HG03565 (cell line): ENCODE measurements at regions not wholly inside any gene's neighbourhood (a gene's known extent, or its start where the extent isn't known, plus 50 kb on each side); places are given as distances from the start of the nearest gene placed in this dataset.
"Not testable (repeated sequence)": the region's sequence is repeated elsewhere in the genome, so short reads cannot be mapped to it uniquely, and the experiment has no call there.

Experiments used
- ATAC-seq: cut with Tn5 transposase; IDR thresholded peaks from one replicate; pipeline ENCODE4 v1.9.1; 2021; ENCODE audit warnings: mild to moderate bottlenecking, moderate library complexity; ENCODE audit not compliant: unreplicated experiment

DNA sequence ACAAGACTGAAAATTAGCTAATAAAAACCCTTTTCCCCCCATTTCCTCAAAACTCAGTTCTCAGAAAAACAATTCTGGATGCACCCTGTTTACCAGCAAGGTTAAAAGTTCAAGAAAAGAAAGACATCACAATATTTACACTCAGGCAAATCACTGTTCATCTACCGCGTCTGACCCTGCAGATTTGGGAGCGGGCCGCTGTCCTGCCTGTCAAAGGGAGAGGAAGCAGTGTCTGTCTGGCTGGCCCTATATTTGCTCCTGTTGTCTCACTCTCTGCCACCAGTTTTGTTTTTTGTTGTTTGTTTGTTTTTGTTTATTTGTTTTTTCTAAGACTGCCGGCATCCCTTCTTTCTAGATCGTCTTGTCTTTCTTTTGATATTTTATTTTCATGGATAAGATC lies 299.4 kb downstream of the BCL2L11 start:
- ATAC-seq, result not testable (repeated sequence)

DNA sequence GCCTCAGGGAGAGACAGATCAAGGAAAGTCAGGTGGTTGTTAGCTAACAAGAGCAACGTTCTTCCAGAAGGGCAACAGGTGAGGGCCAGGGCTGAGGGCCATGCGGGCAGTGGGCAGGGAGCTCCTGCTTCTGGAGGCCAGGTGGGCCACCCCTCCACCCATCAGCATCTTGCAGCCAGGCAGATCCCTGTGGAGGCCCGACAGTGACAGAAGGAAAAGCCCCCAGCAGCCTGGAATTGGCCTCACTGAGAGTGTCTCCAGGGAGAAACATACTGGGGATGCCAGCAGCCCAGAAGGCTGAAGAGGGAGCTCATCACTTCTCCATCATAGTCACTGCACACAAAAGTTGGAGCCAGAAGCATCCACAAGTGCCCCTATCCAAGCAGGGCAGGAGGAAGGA lies 300.1 kb downstream of the BCL2L11 start:
- not testable (repeated sequence) for ATAC-seq

DNA sequence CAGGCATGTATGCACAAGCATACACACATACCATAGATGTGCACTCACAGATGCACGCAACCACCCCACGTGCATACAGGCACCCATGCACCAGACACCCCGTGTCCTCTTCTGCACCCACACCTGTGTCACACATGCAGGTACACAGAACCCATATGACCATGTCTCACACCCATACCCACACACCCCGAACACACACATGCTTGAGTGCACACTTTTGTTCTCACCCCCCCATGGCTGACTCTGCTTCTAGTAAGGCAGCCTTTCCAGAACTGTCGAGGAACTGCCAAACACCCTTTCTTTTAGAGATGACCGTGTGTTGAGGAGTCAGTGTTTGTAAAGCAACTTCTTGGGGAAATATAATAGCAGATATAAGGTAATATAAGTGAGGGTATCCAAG lies 301.2 kb downstream of the BCL2L11 start:
- ATAC-seq, result not testable (repeated sequence)

DNA sequence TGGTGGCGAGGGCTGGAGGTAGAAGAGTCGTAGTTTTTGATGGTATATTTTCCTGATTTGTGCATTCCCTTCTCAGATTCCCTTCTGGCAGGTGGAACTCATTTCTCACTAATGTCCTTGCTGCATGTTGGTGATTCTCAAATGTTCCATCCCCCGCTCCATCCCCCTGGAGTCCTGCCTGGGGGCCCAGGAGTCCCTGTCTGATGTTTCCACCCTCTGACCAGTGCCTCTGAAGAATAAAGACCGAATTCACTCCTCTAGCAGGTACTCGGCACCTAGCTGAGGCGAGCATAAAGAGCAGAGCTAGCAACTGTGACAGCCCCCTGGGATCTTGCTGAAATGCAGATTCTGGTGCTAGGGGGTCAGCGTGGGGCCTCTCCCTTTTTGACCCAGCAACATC lies 301.8 kb downstream of the BCL2L11 start:
- not testable (repeated sequence) for ATAC-seq

DNA sequence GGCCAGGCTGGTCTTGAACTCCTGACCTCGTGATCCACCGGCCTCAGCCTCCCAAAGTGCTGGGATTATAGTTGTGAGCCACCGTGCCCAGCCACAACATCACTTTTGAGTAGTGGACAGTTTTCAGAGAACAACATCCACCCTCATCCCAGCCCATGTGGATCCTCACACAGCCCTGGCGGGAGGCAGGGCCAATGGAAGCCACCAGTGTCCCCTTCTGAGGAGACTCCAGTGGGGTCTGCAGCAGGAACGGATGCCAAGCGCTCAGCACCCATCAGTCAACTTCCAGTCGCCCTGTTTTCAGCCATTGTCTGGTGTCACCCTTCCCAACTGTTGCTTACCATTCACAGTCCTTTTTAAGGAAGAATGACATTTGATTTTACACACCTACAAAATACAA lies 302.5 kb downstream of the BCL2L11 start:
- ATAC-seq, result not testable (repeated sequence)

DNA sequence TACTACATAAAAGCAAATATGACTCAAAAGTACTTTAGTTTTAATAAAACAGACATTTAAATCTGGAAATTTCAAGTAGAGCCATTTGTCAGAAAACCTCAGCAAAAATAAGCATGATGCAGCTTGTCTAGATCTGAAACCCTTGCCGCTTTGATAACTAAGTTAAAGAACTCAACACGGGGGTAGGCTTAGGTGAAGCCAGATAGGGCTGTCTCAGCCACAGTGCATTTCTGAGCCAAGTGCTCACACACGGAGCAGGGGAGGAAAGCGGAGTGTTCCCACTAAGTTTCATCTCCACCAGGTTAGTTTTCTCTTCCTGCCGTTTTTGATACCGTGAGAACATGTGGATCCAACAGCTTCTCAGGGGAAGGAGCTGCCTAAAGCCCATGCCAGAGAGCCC lies 303.5 kb downstream of the BCL2L11 start:
- not testable (repeated sequence) for ATAC-seq

DNA sequence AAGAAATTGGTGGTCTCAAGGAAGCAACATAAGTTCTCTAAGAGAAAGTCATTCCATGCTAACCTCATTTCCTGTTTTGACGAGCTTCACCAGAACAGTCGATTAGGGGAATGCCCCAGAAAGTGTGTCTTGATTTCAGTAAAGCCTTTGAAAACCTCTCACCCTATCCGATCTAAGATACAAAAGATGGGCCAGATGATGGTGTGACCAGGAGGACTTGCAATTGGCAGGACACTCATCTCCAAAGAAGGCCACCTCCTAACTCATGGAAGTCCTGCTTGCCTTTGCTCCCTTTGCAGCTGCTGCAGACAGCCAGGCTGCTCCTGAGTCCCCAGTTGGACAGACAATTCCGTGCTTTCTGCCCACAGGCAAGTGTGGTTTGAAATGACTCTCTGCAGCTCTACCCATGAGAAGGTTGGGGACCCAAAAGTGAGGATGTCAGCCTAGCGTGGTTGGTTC lies 304.2 kb downstream of the BCL2L11 start:
- peak; percentile 45 for ATAC-seq

DNA sequence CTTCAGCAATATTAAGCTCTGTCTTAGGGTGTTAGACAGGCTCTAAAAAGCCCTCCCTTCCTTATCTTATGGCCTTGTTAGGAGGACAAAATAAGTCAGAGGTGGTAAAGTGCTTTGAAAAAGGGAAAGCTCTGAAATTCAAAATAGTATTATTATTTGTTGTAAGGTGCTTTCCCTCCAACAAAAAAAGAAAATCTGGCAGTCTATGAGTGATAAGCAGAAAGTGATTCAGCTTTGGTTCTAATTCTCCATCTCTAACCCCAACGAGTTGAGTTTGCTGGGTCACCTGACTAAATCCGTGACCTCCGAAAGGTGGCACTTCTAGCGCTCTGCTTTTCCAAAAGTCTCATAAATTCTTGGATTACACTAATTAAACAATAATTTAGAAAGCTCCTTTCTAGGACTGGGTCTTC lies 305.1 kb downstream of the BCL2L11 start:
- peak; percentile 52 for ATAC-seq

DNA sequence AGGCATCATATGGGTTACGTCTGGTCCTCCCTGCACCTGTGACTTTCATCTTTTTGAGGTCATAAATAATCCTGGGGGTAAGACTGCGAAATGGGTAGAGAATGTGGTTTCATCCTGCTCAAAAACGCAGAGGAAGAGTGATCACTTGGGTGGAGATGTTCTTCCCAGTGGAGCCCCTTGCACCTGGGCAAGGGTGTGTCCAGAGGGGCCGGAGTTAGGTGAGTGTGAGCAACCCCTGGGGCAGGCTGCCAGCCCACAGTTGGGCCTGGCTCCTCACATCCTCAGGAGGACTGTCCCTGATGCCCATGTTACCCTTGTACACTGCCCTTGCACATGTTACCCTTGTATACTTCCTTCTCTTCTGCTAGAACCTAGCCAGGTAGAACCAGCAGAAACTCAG lies 306.6 kb downstream of the BCL2L11 start:
- not testable (repeated sequence) for ATAC-seq

DNA sequence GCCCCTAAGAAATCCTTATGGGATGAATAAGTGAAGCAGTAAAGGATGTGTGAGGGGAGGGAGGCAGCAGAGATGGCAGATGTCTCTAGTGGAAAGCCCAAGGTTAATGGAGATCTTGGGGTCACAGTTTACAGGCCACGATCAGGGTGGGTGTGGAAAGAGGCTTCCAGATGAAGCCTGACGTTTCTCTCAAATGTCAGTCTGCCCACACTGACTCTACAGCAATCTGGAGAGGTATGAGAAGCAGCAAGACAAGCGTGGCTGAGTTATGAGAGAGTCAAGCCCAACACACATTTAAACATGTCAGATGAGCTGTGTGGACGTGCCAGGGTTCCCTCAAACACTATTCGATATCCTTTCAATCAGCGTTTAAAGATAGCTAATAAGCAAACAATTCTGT lies 308.2 kb downstream of the BCL2L11 start:
- ATAC-seq, result not testable (repeated sequence)

DNA sequence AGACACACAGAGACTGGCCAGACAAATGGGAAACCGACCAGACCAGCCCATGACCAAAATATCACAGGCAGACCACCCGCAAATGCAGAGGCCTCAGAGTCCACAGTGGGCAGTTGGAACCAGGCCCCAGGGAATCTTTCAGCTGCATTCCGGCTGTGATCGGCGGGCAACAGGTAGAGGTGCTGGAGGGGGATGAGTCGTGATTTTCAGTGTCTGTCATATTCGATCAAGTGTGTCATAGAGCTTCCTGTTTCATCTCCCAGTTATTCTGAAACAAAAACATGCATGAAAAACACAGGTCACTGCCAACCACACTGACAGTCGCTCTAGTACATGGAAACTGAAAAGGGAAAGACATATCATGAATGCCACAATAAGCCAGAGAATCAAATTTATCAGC lies 308.6 kb downstream of the BCL2L11 start:
- ATAC-seq, result not testable (repeated sequence)

DNA sequence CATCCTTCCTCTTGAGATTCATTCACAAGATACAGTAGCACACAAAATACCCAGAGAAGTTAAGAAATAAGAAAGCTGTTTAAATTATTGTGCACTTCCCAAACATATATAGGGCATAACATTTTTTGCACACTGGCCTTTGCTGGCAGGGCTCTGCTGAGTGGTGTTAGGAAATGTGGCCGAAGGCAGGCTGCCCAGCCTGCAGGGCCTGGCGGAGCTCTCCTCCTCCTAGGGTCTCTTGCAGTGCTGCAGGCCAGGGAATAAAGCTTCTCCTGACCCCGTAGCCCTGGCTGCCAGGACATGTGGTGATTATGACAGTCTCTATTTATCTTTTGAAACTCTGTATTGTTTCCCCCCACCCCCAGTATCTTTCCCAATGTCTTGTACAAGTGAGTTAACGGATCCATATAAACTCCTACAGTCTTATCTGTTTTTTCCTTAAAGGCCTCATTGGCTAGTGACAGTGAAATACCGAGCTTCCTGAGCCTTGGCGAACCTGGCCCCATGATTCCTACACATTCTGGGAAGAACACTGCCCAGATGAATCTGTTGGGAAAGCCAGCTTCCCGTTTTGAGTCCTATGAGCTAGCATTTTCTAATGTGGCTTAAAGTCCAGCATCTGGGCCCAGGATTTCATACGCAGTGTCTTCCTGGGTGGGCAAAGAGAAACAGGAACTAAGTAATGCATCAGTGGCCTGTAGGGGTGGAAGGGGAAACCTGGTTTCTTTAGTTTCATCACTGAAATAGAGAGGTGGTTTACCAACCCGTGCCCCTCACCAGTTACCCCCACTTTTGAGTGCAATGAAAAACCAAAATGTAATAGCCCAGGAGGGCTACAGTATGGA lies 310.3 kb downstream of the BCL2L11 start:
- ATAC-seq, result not testable (repeated sequence)

DNA sequence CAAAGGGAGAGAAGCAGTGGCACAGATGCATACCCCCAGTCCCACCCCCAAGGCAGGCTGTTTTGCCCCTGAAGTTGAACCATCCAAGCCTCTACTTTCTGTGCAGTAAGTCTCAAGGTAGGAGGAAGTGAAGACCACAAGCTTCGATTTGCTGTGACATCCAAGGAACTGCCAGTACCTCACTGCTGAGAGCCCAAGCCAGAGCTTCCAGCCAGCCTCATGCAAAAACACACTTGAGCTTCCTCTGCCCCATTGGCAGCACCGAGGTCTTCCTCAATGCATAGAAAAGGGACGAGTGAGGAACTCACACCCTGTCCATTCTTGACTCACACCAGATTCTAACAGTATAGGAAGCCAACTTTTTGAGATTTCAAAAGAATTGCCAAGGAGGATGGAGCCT lies 311.7 kb downstream of the BCL2L11 start:
- not testable (repeated sequence) for ATAC-seq

DNA sequence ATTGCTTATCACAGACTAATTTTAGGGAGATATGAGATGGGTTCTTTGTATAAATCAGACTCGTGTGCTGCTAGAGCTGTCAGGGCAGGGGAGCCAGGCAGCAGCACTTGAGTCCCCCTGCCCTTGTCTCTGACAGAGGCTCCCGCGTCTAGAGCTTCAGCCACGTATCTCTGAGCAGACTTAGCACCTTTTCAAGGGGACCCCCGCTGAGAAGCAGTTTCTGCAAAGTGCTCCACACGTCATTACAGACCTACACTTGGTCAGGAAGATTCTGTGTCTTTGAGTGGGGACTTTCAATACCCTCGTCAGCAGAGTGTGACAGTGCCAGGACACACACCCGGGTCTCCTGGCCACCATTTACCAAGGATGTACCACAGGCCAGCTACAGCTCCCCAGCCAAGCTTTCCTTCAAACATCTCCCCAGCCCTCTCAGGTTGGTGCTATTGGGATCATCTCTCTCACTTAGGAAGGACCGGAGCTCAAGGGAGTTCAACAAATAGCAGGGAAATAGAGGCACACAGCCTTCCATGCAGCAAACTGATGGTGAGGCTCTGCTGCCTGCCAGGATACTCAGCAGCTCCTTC lies 312.3 kb downstream of the BCL2L11 start:
- ATAC-seq, result not testable (repeated sequence)

DNA sequence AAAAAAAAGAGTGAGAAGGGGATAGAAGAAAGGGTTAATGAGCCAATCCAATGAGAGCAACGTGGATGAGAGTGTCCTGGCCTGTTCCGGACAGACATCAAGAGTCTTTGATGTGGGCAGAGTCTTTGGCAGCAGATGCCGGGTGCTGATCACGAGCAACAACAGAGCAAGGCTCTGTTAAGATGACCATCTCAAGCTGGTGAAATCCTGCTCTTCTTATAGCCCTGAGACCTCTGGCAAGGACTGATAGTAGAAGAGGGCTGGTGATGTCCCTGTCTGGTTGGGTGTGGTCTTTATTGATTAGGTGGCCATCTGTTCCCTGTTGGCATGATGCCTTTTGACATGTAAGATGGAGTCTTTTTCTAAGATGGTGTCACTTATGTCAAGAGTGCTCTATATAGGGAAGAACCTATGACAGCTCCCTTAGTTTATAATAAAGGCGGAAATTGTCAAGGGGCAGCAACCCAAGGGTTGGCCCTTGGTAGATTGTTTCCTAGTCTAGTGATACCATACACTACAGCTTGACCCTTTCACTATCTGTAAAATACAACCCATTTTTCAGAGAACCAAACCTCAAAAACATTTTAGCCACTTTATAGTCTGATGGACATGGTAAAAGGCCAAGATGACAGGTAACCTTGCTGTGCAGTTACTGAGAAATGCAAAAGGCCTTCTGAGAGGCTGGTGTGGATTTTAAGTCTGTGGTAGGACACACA lies 313.3 kb downstream of the BCL2L11 start:
- not testable (repeated sequence) for ATAC-seq

DNA sequence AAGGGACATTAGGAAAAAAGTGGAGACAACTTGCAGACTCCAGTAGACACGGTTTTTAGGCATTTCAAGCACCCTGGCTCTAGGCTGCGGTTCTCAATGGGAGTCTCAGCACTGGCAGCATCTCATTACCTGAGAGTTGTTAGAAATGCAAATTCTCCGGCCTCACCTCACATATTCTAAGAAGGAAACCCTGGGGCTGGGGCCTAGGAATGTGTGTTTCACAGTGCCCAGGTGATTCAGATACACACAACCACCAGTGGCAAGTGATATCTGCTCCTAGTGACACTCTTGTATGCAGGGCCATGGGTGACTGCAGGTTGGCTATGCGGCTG lies 313.9 kb downstream of the BCL2L11 start:
- ATAC-seq, result not testable (repeated sequence)

DNA sequence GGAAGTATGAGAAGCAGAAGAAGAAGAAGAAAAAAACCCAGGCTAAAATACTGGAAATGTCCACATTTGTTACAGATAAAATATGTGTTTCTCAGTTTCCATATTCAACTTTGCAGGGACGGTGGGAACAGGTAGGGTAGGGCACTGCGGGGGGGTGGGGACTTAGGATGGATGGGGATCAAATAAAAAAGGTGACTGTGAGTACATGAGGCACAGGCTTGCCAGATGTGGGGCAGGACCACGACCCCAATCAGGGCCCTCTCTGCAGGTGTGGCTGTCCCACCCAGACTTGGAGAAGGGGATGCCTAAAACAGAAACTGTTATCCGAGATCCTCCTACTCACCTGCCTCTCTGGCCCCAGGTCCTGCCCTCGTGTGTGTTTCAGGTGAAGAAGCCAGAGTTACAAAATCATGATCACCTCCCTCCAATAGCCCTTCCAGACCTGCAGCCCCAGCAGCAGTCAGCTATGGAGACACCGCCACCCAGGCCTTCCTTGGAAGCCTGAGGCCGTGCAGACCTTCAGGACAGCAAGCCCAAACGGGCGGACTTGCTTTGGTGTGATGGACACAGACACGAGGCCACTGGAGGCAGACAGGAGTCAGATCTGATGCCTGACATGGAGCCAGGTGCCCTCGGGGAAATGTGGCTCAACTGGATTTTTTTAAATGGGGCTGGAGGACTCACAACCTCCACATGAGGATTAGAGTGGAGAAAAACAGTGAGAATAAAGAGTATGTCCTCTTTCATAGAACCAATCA lies 315.0 kb downstream of the BCL2L11 start:
- ATAC-seq, result not testable (repeated sequence)

DNA sequence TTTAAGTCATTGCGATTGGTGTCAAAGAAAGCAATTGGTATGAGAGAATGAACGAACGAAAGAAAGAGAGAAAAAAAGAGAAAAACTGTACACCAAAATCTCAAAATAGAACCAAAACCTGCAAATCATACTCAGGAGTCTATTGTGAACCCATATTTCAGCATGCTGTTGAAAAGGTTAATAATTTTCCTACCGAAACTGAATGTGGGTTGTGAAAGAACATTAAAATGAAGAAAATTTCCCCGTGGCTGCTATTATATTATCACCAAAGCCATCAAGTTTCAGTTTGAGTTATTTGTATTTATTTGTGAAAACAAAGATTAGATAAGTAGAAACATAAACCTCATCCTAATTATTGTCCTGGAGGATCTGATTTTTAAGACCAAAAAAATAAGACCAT lies 315.7 kb downstream of the BCL2L11 start:
- ATAC-seq, result not testable (repeated sequence)

DNA sequence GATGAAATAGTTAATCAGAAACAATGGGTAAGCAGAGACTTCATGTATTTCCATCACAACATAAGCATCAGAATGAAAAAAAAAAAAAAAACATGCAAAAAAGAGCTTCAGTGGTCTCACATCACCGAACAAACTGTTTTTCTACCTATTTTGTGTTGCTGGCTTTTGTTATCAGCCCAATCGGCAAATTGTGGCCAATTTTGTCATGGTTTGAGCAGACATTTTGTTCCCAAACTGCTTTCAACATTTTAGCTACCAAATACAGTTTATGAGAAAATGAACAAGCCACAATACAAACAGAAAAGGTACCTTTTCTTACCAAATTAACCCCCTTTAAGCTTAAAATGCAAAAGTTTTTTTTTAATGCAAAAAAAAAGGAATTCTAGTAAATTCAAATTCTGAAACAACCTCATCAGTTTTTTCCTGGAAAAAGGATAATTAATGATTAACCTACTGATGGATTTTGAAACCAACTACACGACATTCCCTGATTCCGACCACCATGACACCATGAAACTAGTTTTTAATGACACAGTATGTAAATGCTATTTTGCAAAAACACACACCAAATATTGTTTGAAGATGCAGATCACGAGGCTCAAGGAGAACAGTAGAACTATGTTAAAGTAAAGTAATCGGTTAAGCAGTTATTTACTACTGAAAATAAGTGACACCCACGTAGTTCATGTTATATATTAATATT lies 316.7 kb downstream of the BCL2L11 start:
- not testable (repeated sequence) for ATAC-seq

DNA sequence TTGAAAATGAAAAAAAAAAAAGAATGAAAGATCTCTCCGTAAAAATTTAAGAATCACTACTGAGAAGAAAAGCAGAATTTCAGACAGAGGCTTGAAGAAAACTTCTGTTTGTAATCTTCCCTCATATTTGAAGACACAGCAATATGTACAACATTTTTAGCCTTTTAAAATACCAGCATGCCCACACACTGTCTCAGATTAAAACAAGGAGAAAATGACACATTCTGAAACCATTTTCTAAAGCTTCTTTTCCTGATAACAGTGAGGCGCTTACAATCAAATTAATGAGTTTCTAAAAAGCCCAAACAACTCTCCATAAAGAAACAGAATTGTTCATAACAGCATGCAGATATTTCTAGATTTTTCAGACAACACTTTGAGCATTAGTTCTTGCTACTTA lies 317.4 kb downstream of the BCL2L11 start:
- ATAC-seq, result not testable (repeated sequence)
